GM21529 (cell line): ENCODE measurements at regions not wholly inside any gene's neighbourhood (a gene's known extent, or its start where the extent isn't known, plus 50 kb on each side); places are given as distances from the start of the nearest gene placed in this dataset.

Source experiments
- ATAC-seq: cut with Tn5 transposase; IDR thresholded peaks from one replicate; pipeline ENCODE4 v1.9.1; 2021; ENCODE audit not compliant: unreplicated experiment

DNA sequence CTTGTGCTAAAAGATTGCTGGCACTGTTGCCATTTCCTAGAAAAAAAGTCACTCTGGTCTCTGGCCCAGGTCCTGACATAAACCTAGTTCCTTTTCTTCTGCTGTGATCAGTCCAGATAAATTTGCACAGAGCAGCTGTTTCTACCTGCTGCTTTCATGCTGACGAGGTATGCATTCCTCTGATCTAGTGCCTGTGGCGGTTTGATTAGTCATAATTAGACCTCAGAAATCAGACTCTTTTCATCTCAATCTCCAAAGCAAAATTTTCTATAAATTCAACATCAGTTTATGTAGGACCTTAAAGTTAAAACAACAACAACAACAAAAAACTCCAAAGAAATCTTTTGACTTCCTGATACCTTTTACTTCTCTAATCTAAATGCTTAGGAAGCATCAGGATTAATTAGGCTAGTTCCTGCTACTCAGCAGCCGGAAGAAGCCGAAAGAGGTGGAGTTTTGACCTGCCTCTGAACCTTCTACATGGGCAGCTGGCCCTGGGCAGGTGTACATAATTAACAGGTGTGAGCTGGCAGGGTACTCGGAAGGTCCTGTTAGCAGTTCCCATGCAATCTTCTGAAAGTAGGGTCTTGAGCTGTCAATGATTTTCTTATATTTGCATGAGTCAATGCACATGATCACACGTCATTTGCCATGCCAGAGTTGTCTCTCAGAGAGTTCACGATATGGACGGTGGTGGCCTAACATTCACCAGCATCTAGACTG, 83.3 kb upstream of the CCDC112 start:
- ATAC-seq, result peak; percentile 71

DNA sequence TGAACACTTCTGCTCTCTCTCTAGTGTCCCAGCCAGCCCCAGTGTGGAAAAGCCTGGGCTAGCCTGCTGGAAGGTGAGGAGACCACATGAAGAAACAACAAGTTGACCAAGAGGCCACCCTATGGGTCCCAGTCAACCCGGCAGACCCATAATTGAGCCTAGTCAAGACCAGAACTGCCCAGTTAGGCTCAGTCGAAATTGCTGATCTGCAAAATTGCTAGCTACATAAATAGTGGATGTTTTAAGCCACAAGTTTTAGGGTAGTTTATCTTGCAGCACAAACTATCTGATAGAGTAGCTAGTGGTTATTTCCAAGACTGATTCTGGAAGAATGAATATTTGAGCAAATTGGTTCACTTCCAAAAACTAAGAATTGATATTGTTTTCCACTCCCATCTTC, 82.3 kb upstream of the CCDC112 start:
- no peak for ATAC-seq

DNA sequence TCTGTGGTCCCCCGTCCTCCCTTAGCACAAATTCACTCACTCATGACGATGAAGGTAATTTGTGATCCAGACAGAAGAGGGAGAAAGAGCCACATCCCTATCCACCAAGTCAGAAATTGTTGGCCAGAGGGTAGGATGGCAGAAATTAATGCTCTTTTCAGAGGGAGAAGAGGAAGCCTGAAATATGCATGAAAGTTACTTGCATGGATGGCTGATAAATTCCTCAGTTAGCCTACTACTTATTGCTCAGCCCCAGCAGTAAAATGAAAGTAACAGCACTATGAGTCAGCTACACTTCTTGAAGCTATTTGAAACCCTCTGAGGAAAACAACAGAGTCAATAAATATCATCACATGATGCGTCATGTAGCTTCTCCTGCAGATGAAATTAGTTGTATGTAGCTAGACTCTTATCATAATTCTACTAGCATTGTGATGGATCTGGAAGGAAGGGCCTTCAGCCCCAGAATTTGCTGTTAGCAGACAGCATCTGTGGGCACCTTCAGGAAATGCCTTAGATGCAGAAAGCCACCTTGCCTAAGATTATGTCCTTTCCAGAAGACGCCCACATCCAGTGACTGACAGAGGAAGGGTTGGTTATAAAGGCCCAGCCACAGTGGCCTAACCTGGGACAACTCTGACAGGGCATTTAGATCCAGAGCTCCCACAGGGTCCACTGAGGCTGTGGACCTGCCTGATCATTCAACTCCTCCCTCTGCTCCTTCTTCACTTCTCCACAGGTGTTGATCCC, 81.2 kb upstream of the CCDC112 start:
- ATAC-seq, result peak; percentile 58

DNA sequence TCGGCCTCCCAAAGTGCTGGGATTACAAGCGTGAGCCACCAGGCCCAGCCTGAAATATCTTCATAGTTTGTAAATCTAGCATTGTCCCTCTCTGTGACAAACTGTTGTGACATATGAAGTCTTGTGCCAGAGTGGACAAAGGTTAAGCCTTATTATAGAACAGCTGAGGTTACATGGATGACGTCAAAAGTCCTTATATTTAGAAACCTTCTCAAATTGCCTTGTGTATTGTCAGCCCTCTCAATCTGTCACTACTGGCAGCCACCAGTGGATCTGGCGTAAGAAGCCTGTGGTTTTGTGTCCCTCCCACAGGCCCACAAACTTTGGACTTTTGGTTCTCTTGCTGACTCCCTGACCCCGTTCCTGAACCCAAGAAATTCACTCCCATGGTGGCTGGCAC, 79.4 kb upstream of the CCDC112 start:
- ATAC-seq, result no peak

DNA sequence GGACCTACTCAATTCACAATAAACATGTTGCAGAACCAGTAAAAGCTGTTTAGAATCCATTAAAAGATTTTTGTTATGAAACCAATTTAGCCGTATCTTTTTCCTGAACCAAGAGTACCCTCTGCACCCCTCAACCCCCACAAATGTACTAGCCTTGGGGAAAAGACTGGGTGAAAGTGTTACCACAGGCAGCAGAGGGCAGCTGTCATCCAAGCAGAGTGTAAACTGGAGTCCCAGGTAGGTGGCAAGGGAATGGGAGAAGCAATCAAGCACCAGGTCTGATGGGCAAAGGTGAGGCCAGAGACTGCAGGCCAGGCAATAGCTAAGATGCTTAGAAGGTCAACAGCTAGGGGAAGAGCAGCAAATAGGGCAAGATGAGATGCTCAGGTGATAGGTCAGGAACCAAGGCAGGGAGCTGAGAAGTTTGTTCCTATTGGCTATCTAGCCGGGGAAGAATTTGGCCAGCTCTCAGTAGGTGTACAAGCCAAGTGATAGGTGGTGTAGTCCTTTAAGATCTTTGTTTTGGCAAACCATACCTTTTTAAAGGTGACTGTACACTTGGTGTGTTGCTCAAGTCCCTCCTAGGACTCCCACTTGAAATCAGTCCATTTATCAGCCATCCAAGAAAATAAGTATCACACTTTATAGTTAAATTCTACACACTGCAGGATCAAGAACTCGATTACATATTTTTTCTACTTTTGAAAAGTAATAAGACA, 77.8 kb upstream of the CCDC112 start:
- no peak for ATAC-seq

DNA sequence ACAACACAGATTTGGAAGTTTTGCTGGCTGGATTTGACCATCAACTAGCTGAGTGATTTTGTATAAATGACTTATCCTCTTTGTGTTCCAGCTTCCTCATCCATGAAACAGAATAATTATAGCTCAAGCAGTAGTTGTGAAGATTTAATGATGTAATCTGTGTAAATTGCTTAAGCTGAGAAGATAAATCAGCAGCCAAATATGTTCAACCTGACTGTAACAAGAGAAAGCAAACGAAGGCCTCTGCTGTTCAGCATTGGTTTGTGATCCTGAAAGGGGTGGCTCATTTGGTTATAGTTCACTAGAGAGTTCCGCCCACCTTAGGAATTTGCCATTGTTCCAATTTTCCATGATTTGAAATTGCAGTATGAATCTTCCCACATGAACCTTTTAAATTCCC, 75.7 kb upstream of the CCDC112 start:
- no peak for ATAC-seq

DNA sequence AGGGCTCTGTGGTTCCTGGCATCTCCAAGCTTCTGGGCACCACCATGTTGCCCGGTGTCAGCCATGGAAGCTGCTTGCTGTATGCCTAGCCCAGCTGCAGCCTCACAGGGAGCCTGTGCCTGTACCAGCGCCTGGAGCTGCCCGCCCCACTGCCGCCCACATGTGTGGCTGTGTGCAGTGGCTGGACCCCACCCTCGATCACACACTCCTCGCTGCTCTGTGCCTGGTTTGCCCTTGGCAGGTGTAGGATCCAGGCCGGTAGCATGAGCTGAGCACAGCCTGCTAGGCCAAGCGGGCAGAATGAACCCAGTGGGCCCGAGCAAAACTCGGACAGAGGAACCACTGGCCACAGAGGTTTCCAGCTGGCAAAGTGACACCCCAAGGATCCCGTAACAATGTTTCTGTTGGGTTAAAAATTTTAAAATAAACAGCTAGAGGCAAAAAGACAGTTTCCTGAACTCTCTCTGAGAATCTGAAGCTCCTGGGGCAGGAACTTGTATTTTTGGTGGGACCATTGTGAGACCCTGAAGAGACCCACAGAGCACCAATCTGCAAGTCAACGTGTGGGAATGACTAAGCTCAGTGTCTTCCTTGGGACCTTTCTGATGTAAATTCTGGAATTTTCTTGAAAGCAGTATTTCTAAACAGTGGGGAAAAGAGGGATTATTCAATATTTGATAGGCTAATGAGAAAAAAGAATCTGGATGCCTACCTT, 73.1 kb upstream of the CCDC112 start:
- ATAC-seq, result no peak

DNA sequence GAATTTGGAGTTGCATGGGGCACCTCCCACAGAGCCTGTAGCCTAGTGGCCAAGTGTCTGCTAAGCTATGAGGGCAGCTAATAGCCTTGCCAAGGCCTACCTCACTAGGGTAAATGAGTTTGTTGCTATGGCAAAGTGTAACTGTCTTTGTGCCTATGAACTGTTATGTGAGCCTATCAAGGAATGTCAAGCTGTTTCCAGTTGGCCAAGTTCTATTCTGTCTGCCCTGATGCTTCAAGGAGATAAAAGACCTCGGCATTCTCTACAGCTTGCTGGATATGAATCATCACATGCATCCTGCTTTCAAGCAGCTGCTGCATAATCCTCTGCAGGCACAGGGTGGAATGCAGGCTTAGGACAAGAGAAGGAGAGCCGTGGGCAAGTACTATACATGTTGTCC, 69.8 kb upstream of the CCDC112 start:
- ATAC-seq, result no peak

DNA sequence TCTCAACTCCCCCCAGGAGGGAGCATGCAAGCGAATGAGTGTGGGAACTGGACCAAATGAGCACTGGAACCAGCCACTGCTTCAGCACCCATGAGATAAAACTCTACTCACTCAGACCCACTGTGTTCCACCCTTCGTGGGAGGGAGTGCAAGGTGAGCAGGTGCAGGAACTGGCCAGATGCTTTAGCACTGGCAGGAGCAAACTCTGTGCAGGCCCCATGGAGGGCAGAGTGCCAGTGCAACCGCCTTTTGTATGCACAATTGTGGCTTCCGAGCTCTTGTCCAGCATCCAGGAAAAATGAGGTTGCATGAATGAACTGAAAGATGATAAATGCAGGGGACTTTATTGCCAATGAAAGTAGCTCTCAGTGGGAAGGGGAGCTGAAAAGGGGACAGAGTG, 67.4 kb upstream of the CCDC112 start:
- no peak for ATAC-seq

DNA sequence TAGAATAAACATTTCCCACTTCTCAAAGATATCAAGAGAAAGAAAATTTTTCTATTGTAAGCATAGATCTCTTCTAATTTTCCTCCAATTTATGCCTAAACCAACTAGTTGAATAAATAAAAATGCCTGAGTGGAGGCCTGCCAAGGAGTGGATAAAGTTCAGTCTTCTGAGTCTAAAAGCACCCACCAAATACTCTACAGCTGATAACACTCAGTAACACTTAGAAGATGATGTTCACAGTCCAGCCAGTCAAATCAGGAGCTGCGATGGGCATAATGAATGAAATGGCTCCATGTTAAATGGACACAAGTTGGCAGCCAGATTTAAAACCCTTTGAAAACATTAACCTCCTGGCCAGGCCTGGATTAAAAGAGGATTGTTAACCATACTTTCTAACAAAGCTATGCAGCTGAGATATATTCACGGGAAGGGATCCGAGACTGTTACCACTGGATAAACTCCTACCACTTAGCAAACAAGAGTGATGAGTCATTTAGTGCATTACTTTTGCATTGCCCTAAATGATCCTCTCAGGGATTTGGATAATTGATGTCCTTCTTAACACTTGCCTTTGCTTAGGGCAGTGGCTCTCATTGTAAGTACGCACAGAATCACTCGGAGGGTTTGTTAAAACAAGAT, 63.7 kb upstream of the CCDC112 start:
- no peak for ATAC-seq

DNA sequence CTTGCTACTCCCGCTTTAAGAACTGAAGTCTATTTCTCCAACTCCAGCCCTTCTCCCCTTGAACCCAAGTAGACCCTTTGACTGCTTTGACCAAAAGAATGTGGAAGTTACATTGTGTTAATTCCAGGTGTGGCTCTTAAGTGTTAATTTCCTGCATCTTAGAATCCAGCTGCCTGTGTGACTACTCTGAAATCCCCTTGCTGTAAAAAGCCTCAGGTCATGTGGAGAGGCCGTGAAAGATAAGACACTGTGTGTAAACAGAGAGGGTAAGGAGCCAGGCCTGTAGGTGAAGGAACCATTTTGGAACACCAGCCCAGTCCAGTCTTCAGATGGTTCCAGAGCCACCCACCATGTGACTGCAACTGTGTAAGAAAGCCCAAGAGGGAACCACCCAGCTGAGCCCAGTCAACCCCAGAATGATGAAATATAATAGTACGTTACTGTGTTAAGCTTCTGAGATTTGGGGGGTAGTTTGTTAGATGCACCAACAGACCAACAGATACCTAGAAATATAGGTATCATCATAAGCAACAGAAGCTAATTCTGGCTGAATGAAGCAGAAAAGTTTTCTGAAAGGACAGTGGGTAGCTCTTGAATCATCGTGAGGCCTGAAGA, 59.4 kb upstream of the CCDC112 start:
- no peak for ATAC-seq

DNA sequence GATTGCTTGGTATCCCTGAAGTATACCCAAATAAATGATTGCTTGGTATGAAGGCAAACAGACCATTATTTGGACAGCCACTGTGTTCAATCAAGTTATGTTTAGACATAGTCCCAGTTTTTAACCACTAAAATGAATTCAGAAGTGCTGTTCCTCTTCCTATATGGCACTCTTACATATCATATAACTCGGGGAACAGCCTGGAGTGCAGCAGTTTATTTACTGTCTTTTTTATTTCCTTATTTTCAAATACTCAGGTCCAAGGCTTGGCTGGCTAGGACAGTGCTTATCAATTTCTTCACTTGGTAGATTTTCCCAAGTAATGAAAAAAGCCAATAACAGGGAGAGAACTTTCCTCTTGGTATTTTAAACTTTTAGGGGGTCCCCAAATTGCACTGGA, 58.6 kb upstream of the CCDC112 start:
- no peak for ATAC-seq

DNA sequence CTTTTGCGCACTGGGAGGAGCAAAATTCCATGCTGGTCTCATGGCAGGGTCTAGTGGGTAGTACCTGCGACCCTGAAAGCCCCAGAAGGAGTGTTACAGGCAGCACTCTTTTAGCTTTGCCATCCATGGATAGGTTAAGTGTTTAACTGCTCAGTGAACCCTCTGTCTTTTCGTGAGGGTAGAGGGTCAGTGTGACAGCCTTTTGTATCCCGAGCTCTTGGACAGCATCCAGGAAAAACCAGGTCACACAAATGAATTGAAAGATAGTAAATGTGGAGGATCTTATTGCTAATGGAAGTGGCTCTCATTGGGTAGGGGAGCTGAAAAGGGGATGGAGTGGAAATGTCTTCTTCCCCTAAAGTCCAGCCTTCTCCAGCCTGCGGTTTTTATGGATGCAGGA, 57.8 kb upstream of the CCDC112 start:
- no peak for ATAC-seq

DNA sequence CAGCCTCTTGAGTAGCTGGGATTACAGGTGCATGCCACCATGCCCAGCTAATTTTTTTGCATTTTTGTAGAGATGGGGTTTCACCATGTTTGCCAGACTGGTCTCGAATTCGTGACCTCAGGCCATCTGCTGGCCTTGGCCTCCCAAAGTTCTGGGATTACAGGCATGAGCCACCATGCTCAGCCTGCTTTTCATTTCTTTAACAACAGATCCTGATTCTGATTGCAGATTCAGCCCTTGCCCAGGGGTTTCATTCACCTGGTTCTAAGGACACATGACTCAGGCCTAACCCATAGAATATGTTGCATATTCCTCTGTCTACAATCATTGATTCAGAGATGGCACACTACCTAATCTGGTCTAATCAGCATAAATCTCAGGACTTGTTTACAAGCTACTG, 56.1 kb upstream of the CCDC112 start:
- no peak for ATAC-seq

DNA sequence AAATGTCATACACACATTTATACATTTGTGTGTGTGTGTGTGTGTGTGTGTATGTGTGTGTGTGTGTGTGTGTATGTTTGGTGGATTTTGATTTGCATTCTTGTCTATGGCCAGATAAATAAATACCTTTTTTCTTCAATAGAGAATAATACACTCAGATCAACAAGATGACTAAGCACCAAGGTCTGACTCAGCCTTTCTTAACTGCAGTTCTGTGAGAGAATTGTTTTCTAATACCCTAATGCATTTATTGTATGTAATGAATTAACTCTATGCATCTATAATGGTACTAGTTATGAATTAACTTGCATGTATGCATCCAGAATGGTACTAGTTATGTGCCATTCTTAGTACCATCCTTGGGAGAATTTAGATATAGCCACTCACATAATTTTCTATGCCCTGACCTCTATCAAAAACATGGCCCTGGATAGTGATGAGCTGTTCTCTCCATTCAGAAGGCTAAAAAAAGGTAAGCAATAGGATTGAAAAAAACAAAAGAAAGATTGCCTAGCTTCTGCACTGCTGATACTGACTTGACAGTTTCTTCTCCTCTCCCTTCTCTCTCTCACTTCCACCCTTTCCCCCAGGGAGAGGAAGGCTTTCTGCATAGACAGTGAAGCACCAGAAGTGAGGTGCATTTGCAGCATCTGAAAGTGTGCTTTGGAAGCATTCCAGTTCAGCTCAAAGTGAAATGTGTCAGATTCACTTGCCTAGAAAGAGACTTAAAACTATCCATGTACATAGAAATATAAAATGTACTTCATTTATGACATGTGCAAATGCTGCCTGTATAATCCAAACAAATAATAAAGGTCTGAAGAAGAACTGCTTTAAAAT, 55.1 kb upstream of the CCDC112 start:
- ATAC-seq, result no peak

DNA sequence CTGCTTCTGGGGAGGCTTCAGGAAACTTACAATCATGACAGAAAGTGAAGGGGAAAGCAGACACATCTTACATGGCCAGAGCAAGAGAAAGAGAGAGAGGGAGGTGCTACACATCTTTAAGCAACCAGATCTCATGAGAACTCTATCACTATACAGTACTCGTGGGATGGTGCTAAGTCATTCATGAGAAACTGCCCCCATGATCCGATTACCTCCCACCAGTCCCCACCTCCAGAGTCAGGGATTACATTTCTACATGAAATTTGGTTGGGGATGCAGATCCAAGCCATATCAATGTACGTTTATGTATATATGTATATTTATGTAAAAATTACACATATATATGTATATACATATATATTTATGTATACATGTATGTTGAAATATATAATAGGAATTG, 54.4 kb upstream of the CCDC112 start:
- no peak for ATAC-seq

DNA sequence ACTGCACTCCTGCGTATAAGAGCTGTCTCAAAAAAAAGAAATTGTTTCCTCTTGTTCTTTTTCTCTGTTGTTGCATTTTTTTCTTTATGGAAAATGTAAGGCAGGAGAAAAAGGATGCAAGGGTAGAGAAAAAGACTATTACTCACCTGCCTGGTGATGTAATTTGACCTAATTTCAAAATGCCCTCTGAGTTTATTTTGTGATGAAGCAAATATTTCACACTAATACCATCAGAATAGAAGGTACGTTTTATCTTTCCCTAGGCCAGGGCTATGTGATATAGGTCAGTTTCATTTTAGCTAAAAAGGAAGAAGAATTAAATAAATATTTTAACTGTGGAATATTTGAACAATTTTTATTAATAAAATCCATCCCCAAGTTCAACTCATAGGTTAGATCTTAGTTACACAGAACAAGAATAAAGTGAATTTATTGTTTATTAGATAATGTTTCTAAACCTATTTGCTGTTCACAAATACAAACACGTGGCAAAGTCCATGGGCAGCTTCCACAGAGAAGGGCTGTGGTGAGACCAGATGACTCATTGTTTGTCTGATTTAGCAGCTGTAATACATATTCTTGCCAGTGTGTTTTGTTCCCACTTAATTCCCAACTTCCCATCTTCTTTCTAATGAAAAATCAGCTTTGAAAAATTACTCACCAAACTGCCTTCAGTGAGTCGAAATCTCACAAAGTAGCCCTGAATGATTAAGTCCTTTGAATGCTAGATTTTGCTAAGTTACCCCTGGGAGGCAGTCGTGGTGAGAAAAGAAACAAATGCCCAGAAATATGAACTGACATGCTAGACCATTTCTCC, 52.8 kb upstream of the CCDC112 start:
- peak; percentile 48 for ATAC-seq

DNA sequence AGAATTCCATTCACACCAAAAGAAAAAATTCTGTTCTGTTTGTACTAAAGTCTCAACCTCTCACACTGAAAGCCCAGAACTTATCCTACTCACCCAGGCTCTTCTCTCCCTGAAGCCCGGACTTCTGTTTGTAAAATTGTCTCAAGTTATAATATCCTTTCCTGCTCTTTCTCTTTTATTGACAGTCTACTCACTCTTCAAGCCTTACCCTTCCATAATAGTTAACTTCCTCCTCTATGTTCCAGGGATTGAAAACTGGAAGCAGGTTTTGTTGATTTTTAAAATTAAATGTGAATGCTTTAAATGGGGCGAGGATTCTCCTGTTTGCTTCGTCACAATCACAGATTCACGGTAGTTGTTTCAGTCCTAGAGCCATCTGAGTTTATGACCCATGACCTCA, 51.7 kb upstream of the CCDC112 start:
- no peak for ATAC-seq
